Naive B cell (primary cell): ENCODE measurements at regions not wholly inside any gene's neighbourhood (a gene's known extent, or its start where the extent isn't known, plus 50 kb on each side); places are given as distances from the start of the nearest gene placed in this dataset.

Experiments used
- ATAC-seq, 2 donors: fragments of 150-1000 bp; cut with Tn5 transposase; 2 replicates each; pipeline ENCODE4 v1.10.0; 2021; ENCODE audit warnings: low read depth in 2 of 2, mild to moderate bottlenecking in 2 of 2, moderate library complexity in 2 of 2
- DNase-seq: peaks from one replicate; pipeline ENCODE4 v3.0.0; 2022
- H3K27ac Mint-ChIP-seq, 6 donors: one replicate each; pipeline ENCODE4 v1.8.0; 2020 to 2022; ENCODE audit warnings: mild to moderate bottlenecking in 6 of 6, mixed read lengths in 6 of 6, moderate library complexity in 5 of 6, inconsistent platforms in 2 of 6
- H3K27me3 Mint-ChIP-seq, 3 donors: one replicate each; pipeline ENCODE4 v1.8.0; 2021 to 2022; ENCODE audit warnings: mixed read lengths in 3 of 3, mild to moderate bottlenecking in 1 of 3
- H3K36me3 Mint-ChIP-seq, 2 donors: one replicate each; pipeline ENCODE4 v1.8.0; 2020 to 2022; ENCODE audit warnings: mixed read lengths in 2 of 2, inconsistent platforms in 1 of 2, mild to moderate bottlenecking in 1 of 2
- H3K4me1 Mint-ChIP-seq, 3 donors: one replicate each; pipeline ENCODE4 v1.8.0; 2020 to 2022; ENCODE audit warnings: mixed read lengths in 3 of 3, inconsistent platforms in 1 of 3, mild to moderate bottlenecking in 1 of 3, moderate library complexity in 1 of 3
- H3K4me3 Mint-ChIP-seq, 8 donors: one replicate each; pipeline ENCODE4 v1.8.0; 2020 to 2022; ENCODE audit warnings: mild to moderate bottlenecking in 8 of 8, mixed read lengths in 8 of 8, moderate library complexity in 8 of 8, inconsistent platforms in 2 of 8
- H3K9me3 Mint-ChIP-seq, 7 donors: one replicate each; pipeline ENCODE4 v1.8.0; 2020 to 2022; ENCODE audit warnings: mixed read lengths in 7 of 7, mild to moderate bottlenecking in 5 of 7, inconsistent platforms in 2 of 7, moderate library complexity in 1 of 7

DNA sequence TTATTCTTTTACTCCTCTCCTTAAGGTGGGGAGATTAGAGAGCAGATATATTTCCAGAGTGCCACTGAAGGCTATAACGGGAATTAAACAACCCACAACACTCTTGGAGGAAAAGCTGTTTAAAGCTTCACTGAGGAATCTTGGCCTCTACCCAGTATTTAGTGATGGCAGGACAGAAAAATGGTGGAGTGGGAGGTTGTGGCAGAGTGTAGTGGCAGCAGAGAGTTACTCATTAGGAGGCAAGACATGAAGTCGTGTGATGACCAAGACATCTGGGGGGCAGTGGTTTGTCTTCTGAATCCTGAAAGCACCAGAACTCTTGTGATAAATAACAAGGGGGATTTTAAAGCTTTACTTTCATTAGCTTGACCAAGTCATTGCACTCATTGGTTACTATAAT, 563.5 kb upstream of the SLITRK5 start:
- no peaks in the 10 kb centered on the region for H3K4me1 Mint-ChIP-seq
- no peak overlapping the region for H3K4me3 Mint-ChIP-seq
- no peak overlapping the region for H3K27ac Mint-ChIP-seq
- no peaks in the 10 kb centered on the region for H3K36me3 Mint-ChIP-seq
- H3K9me3 Mint-ChIP-seq: peaks cover 0 to 5% (median 0%) of the 10 kb centered on the region in 7 donors
- DNase-seq (no peak), ATAC-seq (no peak)
- H3K27me3 Mint-ChIP-seq: no peaks in the 10 kb centered on the region

- H3K4me1 Mint-ChIP-seq: peaks cover 0 to 5% (median 0%) of the 10 kb centered on the region in 3 donors
- no peak for DNase-seq
- no peak for ATAC-seq
- no peak overlapping the region for H3K27ac Mint-ChIP-seq
- no peaks in the 10 kb centered on the region for H3K36me3 Mint-ChIP-seq
- no peak overlapping the region for H3K4me3 Mint-ChIP-seq
- H3K9me3 Mint-ChIP-seq: no peaks in the 10 kb centered on the region
- H3K27me3 Mint-ChIP-seq: no peaks in the 10 kb centered on the region
Measured at GRCh38 chr13:87120476-87120875, 550.7 kb upstream of the SLITRK5 start.

DNA sequence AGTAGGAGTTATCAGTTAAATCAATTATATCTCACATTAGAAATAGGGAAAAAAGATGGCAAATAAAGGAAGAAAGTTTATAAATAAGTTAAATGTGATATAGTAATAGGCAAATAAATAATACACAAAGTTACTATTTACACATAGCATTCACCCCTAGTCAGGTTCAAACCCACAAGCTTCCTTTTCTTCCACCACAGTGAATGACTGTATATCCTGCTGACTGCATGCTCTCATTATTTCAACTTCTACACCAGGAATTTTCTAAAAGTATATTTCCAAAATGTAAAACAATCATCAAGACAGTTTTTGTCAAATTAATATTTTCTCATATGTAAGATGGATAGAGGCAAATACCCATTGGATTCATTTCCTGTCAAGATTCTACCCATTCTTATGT, 548.6 kb upstream of the SLITRK5 start:
- H3K36me3 Mint-ChIP-seq: no peaks in the 10 kb centered on the region
- ATAC-seq: no peak

DNA sequence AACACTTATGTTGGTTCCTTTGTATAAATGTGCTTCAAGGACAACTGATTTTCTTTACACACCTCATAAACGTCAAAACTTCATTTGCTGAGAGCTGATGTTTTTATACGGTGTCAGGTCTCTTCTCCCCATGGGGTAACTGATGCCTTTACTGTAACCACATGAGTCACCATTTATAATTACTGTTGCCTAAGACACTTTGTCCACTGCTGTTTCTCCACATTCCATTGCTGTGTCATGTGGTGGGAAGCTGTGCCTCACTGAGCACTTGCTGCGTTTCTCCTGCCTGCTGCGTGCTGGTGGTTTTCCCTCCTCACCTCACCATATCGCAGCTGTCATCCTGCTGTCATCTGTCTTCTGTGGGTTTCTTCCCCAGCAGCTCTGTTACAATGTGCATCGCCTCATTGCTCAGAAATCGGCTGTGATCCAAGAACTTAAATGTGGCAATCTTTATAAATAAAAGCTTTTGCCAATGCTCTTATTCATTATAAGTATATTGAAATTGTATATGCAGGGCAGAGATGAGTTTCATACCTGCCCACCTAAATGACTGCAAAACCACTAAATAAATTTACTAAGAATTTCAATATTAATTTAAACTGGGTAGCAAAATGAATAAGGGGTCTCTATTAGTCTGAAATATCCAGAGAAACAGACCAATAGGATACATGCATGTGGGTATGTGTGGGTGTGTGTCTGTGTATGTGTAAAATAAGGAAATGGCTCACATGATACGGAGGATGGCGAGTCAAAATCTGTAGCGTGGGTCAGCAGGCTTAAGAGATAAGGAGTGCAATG, 547.0 kb upstream of the SLITRK5 start:
- DNase-seq: no peak
- Mint-ChIP-seq H3K4me3 (no peak overlapping the region), H3K27me3 (no peaks in the 10 kb centered on the region), H3K9me3 (no peaks in the 10 kb centered on the region), H3K27ac (no peak overlapping the region), H3K36me3 (no peaks in the 10 kb centered on the region), H3K4me1 (peaks cover 0 to 5% (median 0%) of the 10 kb centered on the region in 3 donors)
- no peak for ATAC-seq

More for the DNA sequence above, 548.6 kb upstream of the SLITRK5 start:
- Mint-ChIP-seq H3K9me3 (no peaks in the 10 kb centered on the region), H3K4me3 (no peak overlapping the region), H3K27ac (no peak overlapping the region), H3K4me1 (peaks cover 0 to 5% (median 0%) of the 10 kb centered on the region in 3 donors), H3K27me3 (no peaks in the 10 kb centered on the region)
- no peak for DNase-seq

GRCh38 chr13:87124785-87125074, 546.4 kb upstream of the SLITRK5 start:
- H3K36me3 Mint-ChIP-seq: no peaks in the 10 kb centered on the region
- ATAC-seq: no peak
- no peak overlapping the region for H3K27ac Mint-ChIP-seq
- H3K9me3 Mint-ChIP-seq: peaks cover 0 to 4% (median 0%) of the 10 kb centered on the region in 7 donors
- peaks cover 0 to 5% (median 0%) of the 10 kb centered on the region in 3 donors for H3K4me1 Mint-ChIP-seq
- H3K27me3 Mint-ChIP-seq: no peaks in the 10 kb centered on the region
- H3K4me3 Mint-ChIP-seq: no peak overlapping the region
- DNase-seq: no peak

DNA sequence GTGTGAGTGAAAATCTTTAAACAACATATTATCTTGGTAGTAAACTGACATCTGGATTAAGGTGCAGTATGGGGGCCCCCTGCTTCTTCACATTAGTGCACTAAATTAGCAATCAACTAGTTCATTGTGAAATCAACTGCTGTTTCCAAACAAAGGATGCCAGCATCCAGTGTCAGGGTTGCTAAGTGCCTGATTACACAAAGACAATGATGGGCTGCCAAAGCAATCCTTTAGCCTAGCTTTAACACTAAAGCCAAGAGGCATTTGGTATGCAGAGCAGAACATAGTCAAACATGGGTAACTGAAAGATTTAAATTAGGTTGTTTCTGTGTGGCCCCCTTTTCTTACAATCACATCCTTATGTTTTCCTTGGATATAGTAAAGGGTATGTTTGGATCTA, 543.1 kb upstream of the SLITRK5 start:
- Mint-ChIP-seq H3K4me3 (no peak overlapping the region), H3K9me3 (peaks cover 0 to 4% (median 0%) of the 10 kb centered on the region in 7 donors), H3K36me3 (no peaks in the 10 kb centered on the region), H3K4me1 (peaks cover 0 to 5% (median 0%) of the 10 kb centered on the region in 3 donors), H3K27ac (no peak overlapping the region), H3K27me3 (no peaks in the 10 kb centered on the region)
- ATAC-seq (no peak), DNase-seq (no peak)

DNA sequence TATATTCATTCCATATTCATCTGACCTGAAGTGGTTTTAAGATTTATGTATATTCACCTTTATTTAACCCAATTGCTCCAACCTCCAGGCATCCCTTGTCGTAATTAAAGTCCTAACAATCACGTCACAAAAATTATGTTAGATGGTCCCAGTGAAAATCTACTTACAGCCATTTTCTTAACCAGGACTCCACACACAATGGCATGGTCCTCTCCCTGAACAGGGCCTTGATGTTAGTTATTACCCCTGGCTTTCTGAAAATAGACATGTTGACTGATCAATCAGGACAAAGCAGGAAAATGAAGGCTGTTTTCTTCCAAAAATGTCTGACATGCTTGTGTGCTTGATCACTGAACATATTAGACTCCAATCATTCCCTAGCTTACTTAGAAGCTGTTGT, 542.7 kb upstream of the SLITRK5 start:
- no peak for ATAC-seq
- H3K36me3 Mint-ChIP-seq: no peaks in the 10 kb centered on the region
- H3K27me3 Mint-ChIP-seq: no peaks in the 10 kb centered on the region
- no peak overlapping the region for H3K4me3 Mint-ChIP-seq
- peaks cover 0 to 5% (median 0%) of the 10 kb centered on the region in 3 donors for H3K4me1 Mint-ChIP-seq
- H3K9me3 Mint-ChIP-seq: peaks cover 0 to 4% (median 0%) of the 10 kb centered on the region in 7 donors
- no peak overlapping the region for H3K27ac Mint-ChIP-seq
- no peak for DNase-seq

GRCh38 chr13:87129602-87130300, 541.4 kb upstream of the SLITRK5 start:
- Mint-ChIP-seq H3K9me3 (peaks cover 0 to 4% (median 0%) of the 10 kb centered on the region in 7 donors), H3K4me3 (no peak overlapping the region), H3K4me1 (no peaks in the 10 kb centered on the region), H3K27me3 (no peaks in the 10 kb centered on the region), H3K27ac (no peak overlapping the region), H3K36me3 (no peaks in the 10 kb centered on the region)
- DNase-seq: no peak
- ATAC-seq: no peak

- H3K4me1 Mint-ChIP-seq: no peaks in the 10 kb centered on the region
- H3K4me3 Mint-ChIP-seq: no peak overlapping the region
- no peaks in the 10 kb centered on the region for H3K36me3 Mint-ChIP-seq
- peaks cover 0 to 4% (median 0%) of the 10 kb centered on the region in 7 donors for H3K9me3 Mint-ChIP-seq
- no peak overlapping the region for H3K27ac Mint-ChIP-seq
- H3K27me3 Mint-ChIP-seq: no peaks in the 10 kb centered on the region
- DNase-seq (no peak), ATAC-seq (no peak)
Measured at GRCh38 chr13:87130423-87130822, 540.7 kb upstream of the SLITRK5 start.

DNA sequence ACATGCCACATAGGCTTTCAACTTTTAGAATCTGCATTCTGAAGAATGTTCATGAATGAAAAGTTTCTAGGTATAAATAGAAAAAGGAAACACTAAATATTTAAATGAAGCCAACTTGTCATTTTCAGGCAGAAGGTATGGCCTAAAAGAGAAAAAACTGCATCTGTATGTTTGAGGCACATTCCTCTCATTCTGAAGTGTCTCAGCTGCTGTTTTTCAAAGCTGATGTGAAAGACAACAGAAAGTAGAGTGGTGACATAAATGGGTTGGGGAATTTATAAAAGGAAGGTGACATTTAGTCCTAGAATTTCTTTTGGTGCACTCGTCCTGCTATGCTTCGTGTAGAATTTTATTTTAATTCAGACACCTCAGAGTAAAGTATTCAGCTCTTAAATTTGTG, 539.6 kb upstream of the SLITRK5 start:
- Mint-ChIP-seq H3K36me3 (no peaks in the 10 kb centered on the region), H3K27ac (no peak overlapping the region), H3K9me3 (peaks cover 0 to 4% (median 0%) of the 10 kb centered on the region in 7 donors), H3K4me1 (no peaks in the 10 kb centered on the region), H3K4me3 (no peak overlapping the region), H3K27me3 (no peaks in the 10 kb centered on the region)
- ATAC-seq: no peak
- DNase-seq: no peak

- DNase-seq: no peak
- H3K4me1 Mint-ChIP-seq: no peaks in the 10 kb centered on the region
- H3K36me3 Mint-ChIP-seq: no peaks in the 10 kb centered on the region
- H3K27me3 Mint-ChIP-seq: no peaks in the 10 kb centered on the region
- H3K9me3 Mint-ChIP-seq: peaks cover 0 to 2% (median 0%) of the 10 kb centered on the region in 7 donors
- ATAC-seq: no peak
- H3K4me3 Mint-ChIP-seq: no peak overlapping the region
- H3K27ac Mint-ChIP-seq: no peak overlapping the region
Measured at GRCh38 chr13:87138866-87139265, 532.3 kb upstream of the SLITRK5 start.

DNA sequence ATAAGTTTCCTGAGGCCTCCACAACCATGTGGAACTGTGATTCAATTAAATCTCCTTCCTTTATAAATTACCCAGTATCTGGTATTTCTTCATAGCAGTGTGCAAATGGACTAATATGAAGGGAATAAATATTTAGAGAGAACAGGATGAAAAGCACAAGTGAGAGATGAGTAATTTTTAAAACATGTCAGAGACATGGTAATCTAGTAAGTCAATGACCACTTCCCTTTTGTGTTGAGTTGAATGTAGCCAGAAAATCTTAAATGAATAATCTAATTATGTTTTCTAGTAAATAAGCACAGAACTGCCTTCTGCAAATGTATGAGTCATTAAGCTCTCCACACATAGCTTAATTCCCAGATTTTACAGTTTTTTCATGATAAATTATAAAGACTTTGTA, 524.1 kb upstream of the SLITRK5 start:
- Mint-ChIP-seq H3K9me3 (peaks cover 0 to 8% (median 2%) of the 10 kb centered on the region in 7 donors), H3K4me3 (no peak overlapping the region), H3K36me3 (no peaks in the 10 kb centered on the region), H3K27me3 (no peaks in the 10 kb centered on the region), H3K4me1 (no peaks in the 10 kb centered on the region), H3K27ac (no peak overlapping the region)
- ATAC-seq (no peak), DNase-seq (no peak)

DNA sequence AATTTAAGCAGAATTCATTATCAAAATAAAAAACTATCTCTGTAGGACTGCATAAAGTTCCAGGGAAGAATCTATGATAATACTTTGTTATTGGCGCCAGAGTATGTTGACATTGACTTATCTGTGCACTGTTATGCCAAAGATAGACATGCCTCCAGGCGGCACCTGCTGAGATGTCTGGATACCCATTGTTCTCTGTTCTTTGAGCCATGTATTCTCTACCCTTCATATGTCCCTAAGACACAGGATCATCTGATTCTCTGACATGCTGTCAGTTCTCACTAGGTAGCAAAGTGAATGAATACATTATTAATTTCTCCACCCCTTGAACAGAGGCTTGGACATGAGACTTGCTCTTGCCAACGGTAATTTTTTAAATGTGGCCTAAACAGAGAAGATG, 517.8 kb upstream of the SLITRK5 start:
- Mint-ChIP-seq H3K36me3 (no peaks in the 10 kb centered on the region), H3K9me3 (peaks cover 0 to 3% (median 0%) of the 10 kb centered on the region in 7 donors)

GRCh38 chr13:87166348-87166747, 504.8 kb upstream of the SLITRK5 start:
- DNase-seq: no peak
- no peak for ATAC-seq
- H3K36me3 Mint-ChIP-seq: no peaks in the 10 kb centered on the region
- H3K27ac Mint-ChIP-seq: no peak overlapping the region
- H3K27me3 Mint-ChIP-seq: no peaks in the 10 kb centered on the region
- no peaks in the 10 kb centered on the region for H3K4me1 Mint-ChIP-seq
- H3K4me3 Mint-ChIP-seq: no peak overlapping the region
- H3K9me3 Mint-ChIP-seq: peaks cover 0 to 13% (median 8%) of the 10 kb centered on the region in 7 donors

More for the DNA sequence above, 517.8 kb upstream of the SLITRK5 start:
- Mint-ChIP-seq H3K27ac (no peak overlapping the region), H3K27me3 (no peaks in the 10 kb centered on the region), H3K4me1 (no peaks in the 10 kb centered on the region), H3K4me3 (no peak overlapping the region)
- DNase-seq (no peak), ATAC-seq (no peak)
